Activated CD8-positive, alpha-beta memory T cell treated with anti-CD3 and anti-CD28 coated beads for 24 hours (primary cell): ENCODE measurements at regions not wholly inside any gene's neighbourhood (a gene's known extent, or its start where the extent isn't known, plus 50 kb on each side); places are given as distances from the start of the nearest gene placed in this dataset.

Experiments
- DNase-seq: peaks from one replicate; pipeline ENCODE4 v3.0.0-alpha.2; 2020

- DNase-seq = no peak
These were observed 278.7 kb upstream of the ZNF521 start for GRCh38 chr18:25630682-25631081.

- DNase-seq = no peak
These were observed 269.7 kb upstream of the ZNF521 start for GRCh38 chr18:25621682-25622081.

DNA sequence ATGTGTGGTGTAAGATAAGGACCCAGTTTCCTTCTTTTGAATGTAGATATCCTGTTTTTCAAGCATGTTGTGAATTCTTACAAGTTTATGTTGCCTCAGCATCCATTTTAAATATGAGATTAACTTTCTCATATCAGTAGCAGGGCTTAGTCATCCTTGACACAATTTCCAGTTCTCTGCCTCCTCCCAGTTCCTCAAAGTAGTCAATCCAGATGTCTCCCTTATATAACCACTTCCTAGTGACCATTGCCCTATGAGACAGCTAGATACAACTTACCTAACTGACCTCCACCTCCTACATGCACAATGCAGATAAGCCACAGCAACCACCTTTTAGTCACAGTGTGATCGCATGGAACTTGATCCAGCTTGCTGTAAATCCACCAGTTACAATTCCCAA is 269.2 kb upstream of the ZNF521 start:
- DNase-seq = no peak

DNA sequence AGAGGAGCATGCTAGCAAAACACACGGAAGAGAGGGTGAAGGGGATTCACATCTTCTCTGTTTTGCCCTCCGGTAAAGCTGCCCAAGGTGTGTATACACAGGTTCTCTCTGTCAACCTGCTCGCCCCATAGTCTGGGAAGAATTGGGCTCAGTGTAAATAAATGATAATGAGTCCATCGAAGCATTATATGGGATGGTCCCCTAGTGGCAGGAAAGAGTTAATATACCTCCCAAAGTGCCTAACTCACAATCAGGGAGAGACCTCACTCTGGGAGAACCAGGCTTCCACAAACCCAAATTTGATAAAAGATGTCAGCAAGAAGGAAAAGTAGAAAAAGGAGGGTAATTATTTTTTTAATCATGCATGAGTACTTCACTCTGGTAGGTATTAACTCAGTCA is 262.2 kb upstream of the ZNF521 start:
- DNase-seq = no peak

DNA sequence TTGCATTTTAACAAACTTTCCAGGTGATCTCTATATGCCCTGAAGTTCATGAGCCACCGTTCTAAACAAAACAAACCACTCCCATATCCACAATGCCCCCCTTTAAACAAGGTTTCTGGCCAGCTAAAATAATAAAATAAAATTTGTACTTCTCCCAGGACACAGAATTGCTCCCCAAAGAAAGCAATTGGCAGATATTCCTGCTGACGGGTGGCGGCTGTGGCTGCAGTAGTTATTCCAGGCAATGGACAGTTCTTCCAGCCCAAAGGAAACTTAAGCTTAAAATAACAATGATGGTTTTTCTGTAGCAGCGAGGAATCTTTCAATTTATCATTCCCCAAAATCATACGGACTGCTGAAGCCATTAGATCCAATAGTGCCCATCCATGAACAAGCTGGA is 260.5 kb upstream of the ZNF521 start:
- DNase-seq = no peak

- no peak for DNase-seq
These were observed 256.1 kb upstream of the ZNF521 start for GRCh38 chr18:25608091-25608490.

- no peak for DNase-seq
These were observed 253.1 kb upstream of the ZNF521 start for GRCh38 chr18:25604894-25605597.

- DNase-seq = no peak
These were observed 252.4 kb upstream of the ZNF521 start for GRCh38 chr18:25604196-25604893.

DNA sequence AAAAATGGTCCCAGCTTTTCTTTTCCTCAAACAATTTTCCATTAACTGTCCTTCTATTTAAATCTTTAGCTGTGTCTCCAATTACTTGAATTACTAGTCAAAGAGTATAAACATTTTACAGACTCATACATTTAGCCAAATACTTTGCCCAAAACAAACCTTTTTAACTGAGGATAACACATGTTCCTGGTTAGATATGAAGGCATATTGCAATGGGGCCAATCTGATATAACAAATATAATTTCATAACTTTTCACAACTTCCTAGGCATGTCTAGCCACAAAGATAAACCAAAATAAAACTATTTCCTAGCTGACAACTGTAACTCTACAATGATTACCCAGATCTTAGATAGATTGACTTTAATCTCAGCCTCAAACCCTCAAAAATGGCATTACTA is 247.5 kb upstream of the ZNF521 start:
- DNase-seq = no peak

DNA sequence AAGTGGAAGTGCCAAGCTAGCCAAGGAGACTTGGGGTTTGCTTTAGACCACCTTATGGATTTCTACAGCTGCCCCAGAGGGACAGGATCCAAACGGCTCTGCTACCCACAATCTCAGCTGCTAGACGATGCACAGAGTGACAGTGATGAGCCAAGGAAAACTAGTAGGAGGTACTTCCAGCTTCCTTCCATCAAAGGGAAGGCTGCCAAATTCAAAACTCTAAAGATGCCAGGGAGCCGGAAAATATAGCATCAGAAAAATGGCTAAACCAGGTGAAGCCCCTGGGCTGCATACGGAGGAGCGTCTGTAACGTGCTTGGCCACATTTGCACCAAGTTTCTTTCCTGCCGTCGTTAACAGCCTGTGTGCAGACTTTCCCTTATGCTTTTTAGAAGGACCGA is 245.5 kb upstream of the ZNF521 start:
- DNase-seq = no peak

- no peak for DNase-seq
These were observed 243.5 kb upstream of the ZNF521 start for GRCh38 chr18:25595274-25596060.

DNA sequence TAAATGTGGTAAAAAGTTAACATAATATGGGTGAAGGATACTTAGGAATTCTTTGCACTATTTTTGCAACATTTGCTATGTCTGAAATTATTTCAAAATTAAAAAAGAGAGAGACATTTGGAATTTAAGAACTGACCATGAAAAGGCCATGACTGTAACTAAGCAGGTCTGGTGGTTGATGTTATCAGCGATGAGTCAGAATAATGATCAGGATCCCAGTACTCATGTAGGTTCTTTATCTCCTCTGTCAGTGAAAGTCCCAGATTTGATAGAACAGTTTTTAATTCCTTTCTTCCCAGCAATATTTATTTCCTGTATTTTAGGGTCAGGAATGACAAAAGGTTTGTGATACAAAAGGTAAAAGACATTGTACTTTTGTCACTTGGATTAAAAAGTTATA is 242.4 kb upstream of the ZNF521 start:
- no peak for DNase-seq

GRCh38 chr18:25592804-25593360 is 240.9 kb upstream of the ZNF521 start:
- no peak for DNase-seq

DNA sequence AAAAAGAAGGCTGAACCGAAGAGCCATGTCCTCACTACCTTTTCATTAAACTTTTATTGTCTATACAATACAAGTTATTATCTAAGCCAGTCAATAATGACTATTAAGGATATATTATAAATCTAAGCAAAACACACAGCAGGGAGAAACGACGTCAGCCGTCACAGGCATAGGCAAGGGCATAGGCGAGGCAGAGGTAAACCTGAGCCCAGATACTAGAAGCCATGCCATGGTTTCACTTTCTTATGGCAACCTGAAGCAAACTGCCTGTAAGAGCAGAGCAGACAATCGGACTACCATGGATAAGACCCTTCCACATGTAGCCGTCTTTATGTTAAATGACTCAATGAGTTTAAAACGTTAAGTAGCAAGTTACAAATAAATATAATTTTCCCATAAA is 238.5 kb upstream of the ZNF521 start:
- no peak for DNase-seq

GRCh38 chr18:25587545-25587944 is 235.6 kb upstream of the ZNF521 start:
- DNase-seq = no peak

DNA sequence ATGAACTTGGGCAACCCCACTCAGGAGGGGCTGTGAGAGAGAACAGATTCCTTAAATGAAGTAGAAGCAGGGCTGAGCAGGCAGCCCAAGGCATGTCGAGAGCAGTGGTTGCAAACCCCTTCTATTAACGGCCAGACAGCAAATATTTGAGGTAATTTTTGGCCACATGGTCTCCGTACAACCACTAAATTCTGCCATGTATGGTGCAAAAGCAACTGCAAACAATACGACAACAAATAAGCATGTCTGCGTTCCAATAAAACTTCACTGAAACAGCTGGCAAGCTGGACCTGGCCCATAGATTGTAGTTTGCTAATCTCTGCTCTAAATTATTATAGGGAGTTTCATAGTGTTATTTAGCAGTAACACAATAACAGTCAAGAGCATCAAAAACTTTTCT is 217.0 kb upstream of the ZNF521 start:
- DNase-seq = no peak

GRCh38 chr18:25563816-25564683 is 212.1 kb upstream of the ZNF521 start:
- DNase-seq = no peak

DNA sequence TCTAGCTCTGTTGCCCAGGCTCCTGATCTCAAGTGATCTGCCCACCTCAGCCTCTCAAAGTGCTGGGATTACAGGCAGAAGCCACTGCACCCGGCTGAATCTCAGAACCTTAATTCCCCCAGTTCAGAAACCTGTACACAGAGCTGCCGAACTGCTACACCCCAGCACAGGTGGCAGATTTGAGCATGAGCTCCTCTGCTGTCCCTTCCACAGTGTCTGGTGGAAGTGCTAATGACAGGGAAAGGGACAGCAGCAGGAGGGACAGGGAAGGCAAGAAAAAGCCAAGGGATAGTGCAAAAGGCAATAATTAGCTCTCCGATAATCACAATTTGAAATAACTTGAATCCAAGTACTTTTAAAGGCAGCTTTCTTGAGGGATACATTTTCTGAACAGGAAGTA is 211.4 kb upstream of the ZNF521 start:
- DNase-seq = no peak

- no peak for DNase-seq
These were observed 210.0 kb upstream of the ZNF521 start for GRCh38 chr18:25561918-25562317.

- DNase-seq = no peak
These were observed 208.4 kb upstream of the ZNF521 start for GRCh38 chr18:25560369-25560768.

DNA sequence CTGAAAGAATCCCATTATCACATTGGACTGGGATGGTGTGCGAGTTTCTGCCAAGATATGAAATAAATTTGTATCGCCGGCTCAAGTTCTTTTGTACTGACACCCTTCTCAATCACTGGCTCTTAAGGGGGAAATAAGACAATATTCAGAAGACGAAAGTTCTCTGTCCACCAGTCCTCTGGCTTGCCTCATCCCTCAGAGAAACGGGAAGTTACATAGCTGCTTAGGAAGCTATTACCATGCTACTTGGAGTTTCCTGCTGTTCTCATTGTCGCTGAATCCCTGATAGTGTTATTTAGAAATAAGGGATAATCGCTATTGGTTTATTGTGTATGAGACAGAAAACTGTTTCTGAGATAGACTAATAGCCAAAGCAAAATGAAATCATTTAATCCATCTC is 205.0 kb upstream of the ZNF521 start:
- DNase-seq = no peak

DNA sequence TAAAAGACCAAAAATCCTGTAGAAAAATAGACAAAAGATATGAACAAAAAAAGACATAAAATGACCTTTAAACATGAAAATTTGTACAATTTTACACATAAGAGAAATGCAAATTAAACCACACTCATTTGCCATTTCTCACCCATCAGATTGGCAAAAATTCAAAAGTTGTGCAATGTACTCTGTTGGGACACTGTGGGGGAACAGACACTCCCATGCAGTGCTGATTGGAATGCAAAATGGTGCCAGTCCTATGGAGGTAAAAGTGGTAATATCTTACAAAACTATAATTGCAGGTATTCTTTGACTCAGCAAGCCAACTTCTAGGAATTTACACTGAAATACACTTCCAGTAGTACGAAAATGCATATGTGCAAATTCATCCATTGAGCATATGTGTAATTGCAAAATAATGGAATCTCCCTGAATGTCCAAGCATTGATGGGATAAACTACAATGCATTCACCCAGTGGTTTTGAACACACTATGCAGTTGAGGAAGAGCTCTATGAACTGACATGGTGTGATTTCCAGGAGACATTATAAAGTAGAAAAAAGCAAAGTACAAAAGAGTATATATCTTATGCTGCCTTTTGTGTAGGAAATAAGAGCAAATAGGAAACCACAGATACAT is 201.8 kb upstream of the ZNF521 start:
- DNase-seq = no peak
